ENCODE measurements at regions not wholly inside any gene's neighbourhood (a gene's known extent, or its start where the extent isn't known, plus 50 kb on each side); places are given as distances from the start of the nearest gene placed in this dataset.

GRCh38 chrX:45769761-45770582 is 569.3 kb upstream of the DIPK2B start:
- DNase-seq, result peak in 2 of 5 experiments; percentile 5 to 72

- no peak for DNase-seq
These were observed 568.1 kb upstream of the DIPK2B start for GRCh38 chrX:45768666-45769236.

GRCh38 chrX:45766981-45767501 is 566.4 kb upstream of the DIPK2B start:
- no peak for DNase-seq

- no peak for DNase-seq
These were observed 565.1 kb upstream of the DIPK2B start for GRCh38 chrX:45765767-45766166.

- DNase-seq, result no peak
These were observed 564.6 kb upstream of the DIPK2B start for GRCh38 chrX:45765281-45765680.

GRCh38 chrX:45762699-45763647 is 562.3 kb upstream of the DIPK2B start:
- DNase-seq, result peak in 1 of 5 experiments; percentile 67

- DNase-seq, result no peak
These were observed 561.2 kb upstream of the DIPK2B start for GRCh38 chrX:45761920-45762319.

- no peak for DNase-seq
These were observed 559.6 kb upstream of the DIPK2B start for GRCh38 chrX:45760187-45760742.

- peak in 1 of 5 experiments; percentile 90 for DNase-seq
These were observed 558.2 kb upstream of the DIPK2B start for GRCh38 chrX:45758738-45759397.

- DNase-seq, result peak in 3 of 5 experiments; percentile 6 to 93 (median 58)
These were observed 557.6 kb upstream of the DIPK2B start for GRCh38 chrX:45758319-45758718.

GRCh38 chrX:45757272-45757671 is 556.6 kb upstream of the DIPK2B start:
- peak in 1 of 5 experiments; percentile 68 for DNase-seq

- peak in 1 of 5 experiments; percentile 75 for DNase-seq
These were observed 555.9 kb upstream of the DIPK2B start for GRCh38 chrX:45756557-45756956.

GRCh38 chrX:45755703-45756102 is 555.0 kb upstream of the DIPK2B start:
- DNase-seq, result no peak

- no peak for DNase-seq
These were observed 550.5 kb upstream of the DIPK2B start for GRCh38 chrX:45751156-45751555.

GRCh38 chrX:45750639-45751038 is 550.0 kb upstream of the DIPK2B start:
- no peak for DNase-seq

- DNase-seq, result no peak
These were observed 548.7 kb upstream of the DIPK2B start for GRCh38 chrX:45749375-45749774.

GRCh38 chrX:45748369-45748774 is 547.7 kb upstream of the DIPK2B start:
- DNase-seq, result no peak

- no peak for DNase-seq
These were observed 547.2 kb upstream of the DIPK2B start for GRCh38 chrX:45747905-45748304.

- DNase-seq, result no peak
These were observed 544.8 kb upstream of the DIPK2B start for GRCh38 chrX:45745479-45745878.

GRCh38 chrX:45743906-45744625 is 543.4 kb upstream of the DIPK2B start:
- DNase-seq, result no peak

- DNase-seq, result peak in 1 of 5 experiments; percentile 36
These were observed 542.4 kb upstream of the DIPK2B start for GRCh38 chrX:45743081-45743533.

Measured in T-helper 2 cell (primary cell).